ENCODE measurements at regions not wholly inside any gene's neighbourhood (a gene's known extent, or its start where the extent isn't known, plus 50 kb on each side); places are given as distances from the start of the nearest gene placed in this dataset.
A peak's percentile ranks its signal among the peaks of the same experiment; 100 is the strongest.
"Not testable (repeated sequence)": the region's sequence is repeated elsewhere in the genome, so short reads cannot be mapped to it uniquely, and the experiment has no call there.

DNA sequence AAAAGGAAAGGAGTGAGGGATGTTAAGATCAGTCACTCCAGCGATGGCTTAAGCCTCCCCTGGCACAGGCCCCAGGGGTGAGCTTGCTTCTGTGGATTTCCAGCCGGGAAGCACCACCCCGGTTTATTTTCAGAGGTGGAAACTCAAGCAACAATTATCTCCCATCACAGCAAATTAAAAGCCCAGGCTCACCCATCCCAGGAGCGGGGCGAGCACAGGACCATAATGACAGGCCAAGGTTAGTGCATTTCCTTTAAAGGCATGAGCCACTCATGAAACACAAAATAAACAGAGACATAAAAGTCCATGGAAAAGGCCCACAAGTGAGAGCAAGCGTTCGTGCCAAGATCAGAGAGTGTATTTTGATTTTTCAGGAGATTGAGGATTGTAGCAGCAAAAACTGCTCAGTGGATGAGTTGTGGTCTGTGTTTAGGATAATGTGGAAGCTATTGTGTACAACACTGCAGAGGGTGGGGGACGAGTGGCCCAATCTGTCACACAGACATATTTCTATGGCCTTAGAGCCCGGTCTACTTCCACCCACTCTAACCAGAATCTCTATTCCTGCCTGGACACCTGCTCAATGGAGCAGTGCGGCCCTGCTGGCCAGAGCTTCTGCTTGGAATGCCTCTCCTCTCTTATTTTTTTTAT lies 111.4 kb upstream of the CDC42EP3 start:
- DNase-seq = no peak

GRCh38 chr2:37783545-37783944 lies 112.1 kb upstream of the CDC42EP3 start:
- DNase-seq = no peak

DNA sequence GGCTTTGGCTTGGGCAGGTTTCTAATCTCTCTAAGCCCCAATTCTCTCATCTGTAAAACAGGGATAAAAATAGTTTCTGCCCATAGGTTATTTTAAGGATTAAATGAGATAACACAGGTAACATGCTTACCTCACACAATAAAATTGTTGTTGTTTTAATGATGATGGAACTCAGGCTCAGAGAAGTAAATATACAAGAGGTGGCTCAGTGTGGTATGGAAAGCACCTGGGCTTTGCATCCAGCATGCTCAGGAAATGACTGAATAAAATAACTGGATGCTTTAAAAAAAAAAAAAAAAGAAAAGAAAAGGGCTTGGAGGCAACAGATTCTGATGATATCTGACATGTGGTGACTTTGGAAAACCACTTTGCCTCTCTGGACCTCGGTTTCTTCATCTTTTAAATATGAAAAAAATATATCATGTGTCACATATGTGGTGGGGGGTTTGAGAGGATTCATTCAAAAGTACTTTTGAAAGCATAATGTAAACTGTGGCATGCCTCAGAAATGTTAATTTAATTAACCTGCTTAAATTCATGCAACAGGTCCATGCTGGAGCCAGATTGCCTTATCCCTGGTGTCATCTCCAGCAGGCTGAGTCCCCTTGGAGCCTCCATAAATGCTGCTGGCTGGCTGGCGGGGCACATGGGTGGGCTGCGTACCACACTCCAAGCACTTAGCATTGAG lies 112.8 kb upstream of the CDC42EP3 start:
- no peak for DNase-seq

DNA sequence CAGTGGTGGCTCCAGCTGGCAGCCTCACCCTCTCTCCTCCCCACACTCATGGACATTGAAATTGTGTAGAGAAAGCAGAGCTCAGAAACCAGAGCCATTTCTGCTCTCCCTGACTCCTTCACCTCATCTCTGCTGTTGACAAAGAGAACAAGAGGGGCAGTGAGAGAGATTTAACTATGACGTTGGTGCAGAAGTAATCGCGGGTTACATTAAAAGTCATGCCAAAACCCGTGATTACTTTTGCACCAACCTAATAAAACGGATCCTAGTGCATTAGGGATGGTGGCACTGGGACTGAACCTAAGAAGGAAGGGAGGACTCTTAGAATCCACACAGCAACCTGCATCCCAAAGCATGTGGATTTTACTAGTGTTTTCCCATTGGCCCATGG lies 113.3 kb upstream of the CDC42EP3 start:
- DNase-seq = no peak

GRCh38 chr2:37786191-37786698 lies 114.8 kb upstream of the CDC42EP3 start:
- DNase-seq = peak in 1 of 2 experiments; percentile 34

GRCh38 chr2:37786854-37787253 lies 115.4 kb upstream of the CDC42EP3 start:
- DNase-seq = peak; percentile 79 to 96

GRCh38 chr2:37788602-37789209 lies 117.3 kb upstream of the CDC42EP3 start:
- DNase-seq = no peak

GRCh38 chr2:37790019-37790418 lies 118.6 kb upstream of the CDC42EP3 start:
- DNase-seq = no peak

GRCh38 chr2:37790462-37790861 lies 119.0 kb upstream of the CDC42EP3 start:
- no peak for DNase-seq

GRCh38 chr2:37792366-37792765 lies 120.9 kb upstream of the CDC42EP3 start:
- DNase-seq = no peak

DNA sequence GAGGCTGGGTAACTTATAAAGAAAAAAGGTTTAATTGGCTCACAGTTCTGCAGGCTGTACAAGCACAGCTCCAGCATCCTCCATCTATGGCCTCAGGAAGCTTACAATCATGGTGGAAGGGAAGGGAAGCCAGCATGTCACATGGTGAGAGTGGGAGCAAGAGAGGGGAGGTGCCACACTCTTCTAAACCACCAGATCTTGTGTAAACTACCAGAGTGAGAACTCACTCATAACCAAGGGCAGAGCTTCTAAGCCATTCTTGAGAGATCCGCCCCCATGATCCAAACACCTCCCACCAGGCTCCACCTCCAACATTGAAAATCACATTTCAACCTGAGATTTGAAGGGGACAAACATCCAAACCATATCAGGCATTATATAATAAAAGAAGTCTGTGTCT lies 121.6 kb upstream of the CDC42EP3 start:
- no peak for DNase-seq

- no peak for DNase-seq
Measured at GRCh38 chr2:37794717-37795116, 123.3 kb upstream of the CDC42EP3 start.

DNA sequence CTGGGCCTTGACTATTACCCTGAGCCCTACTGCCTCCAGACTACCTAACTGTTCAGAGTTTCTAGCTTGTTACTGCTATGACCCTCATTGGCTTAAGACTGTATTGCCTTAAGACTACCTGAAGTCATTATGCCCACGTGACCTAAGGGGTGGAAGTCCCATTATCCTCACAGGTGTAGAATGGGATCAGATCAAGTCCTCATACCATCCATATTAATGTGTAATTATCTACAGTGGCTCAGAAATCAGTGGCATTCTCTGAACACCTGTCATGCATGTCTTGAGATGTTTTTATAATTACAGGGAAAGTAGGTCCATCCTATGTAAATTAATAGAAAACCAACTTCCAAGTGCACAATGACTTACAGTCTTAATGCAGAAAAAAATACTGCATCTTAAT lies 124.0 kb upstream of the CDC42EP3 start:
- DNase-seq = no peak

GRCh38 chr2:37795938-37796337 lies 124.5 kb upstream of the CDC42EP3 start:
- DNase-seq = no peak

GRCh38 chr2:37796481-37796880 lies 125.0 kb upstream of the CDC42EP3 start:
- DNase-seq = no peak

DNA sequence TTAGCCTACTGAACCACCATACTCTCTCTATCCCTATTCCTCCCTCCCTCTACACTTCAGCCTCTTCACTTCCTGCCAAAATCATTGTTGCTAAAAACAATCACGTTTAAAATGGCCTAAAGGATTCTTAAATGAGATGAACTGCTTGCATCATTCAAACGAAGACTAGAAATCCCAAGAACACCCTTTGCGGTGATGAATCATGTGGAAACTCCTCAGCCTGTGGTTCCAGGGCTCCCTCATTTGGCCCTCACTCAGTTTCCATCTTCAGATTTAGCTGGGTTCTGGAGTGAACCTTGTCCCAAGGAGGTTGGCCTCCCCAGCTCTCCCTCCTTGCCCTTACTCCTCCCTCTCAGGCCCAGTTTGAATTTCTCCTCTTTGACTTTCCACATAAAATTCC lies 125.6 kb upstream of the CDC42EP3 start:
- no peak for DNase-seq

DNA sequence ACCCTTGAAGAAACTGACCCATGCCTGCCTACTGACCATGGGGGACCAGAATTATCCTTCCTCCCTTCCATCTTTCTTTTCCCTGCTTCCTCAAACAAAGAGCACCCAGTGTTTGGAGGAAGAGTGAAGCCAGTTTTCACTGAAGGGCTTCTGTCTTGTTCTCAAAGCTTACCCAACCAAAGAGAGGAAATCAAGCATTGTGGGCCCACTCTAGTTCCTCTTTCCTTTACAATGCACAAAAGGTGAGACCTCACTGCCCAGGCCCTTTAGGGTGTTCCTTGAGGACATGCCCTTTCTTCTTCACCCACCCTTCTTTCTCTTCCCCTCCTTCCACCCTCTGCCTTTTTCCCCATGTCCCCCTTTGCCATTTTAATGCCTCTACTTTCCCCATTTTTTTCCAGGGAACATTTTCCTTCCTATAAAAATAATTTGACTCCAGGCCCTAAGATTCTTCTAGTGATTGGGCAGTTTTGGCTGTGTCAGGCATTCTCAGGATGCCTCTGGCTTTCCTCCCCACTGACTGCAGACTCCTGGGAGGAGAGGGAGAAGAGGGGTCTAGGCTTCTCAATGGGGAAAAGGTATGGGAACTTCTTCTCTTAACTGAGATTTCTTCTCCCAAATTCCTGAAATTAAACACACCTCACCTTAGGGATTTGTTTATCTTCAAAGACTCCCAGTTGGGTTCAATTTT lies 126.6 kb upstream of the RMDN2 start:
- DNase-seq = no peak

DNA sequence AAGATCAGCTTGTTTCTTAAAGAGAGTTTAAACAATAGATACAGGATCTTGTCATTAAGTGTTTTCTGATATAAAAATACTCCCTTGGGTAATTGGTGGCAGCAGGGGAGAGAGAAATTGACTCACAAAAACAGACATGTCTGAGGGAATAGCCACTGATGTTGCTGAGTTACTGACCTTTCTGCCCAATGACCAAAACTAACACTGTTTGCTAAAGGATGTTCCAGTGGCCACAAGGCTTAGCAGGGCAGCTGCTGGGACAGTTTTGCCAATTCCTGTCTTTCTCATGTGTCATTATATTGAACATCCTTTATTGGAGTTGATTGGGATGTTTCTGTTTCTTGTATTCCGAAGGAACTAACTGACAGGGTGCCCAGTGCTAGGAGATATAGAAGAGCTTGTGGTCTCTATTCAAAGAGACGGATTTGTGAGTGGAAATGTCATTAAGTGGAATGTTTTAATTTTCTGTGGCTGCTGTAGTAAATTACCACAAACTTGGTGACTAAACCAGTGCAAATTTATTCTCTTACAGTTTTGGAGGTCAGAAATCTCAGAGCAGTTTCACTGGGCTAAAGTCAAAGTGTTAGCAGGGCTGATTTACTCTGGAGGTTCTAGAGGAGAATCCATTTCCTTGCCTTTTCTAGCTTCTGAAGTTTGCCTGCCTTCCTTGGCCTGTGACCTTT lies 124.8 kb upstream of the RMDN2 start:
- no peak for DNase-seq

- no peak for DNase-seq
Measured at GRCh38 chr2:37802211-37802752, 122.8 kb upstream of the RMDN2 start.

GRCh38 chr2:37802899-37803379 lies 122.1 kb upstream of the RMDN2 start:
- no peak for DNase-seq

DNA sequence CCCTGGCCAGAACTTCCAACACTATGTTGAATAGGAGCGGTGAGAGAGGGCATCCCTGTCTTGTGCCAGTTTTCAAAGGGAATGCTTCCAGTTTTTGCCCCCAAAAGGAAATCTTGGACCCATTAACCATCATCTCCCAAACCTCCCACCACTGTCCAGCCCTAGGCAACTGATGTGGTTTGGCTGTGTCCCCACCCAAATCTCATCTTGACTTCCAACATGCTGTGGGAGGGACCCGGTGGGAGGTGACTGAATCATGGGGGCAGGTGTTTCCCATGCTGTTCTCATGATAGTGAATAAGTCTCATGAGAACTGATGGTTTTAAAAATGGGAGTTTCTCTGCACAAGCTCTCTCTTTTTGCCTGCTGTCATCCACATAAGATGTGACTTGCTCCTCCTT lies 119.1 kb upstream of the RMDN2 start:
- not testable (repeated sequence) for DNase-seq

DNA sequence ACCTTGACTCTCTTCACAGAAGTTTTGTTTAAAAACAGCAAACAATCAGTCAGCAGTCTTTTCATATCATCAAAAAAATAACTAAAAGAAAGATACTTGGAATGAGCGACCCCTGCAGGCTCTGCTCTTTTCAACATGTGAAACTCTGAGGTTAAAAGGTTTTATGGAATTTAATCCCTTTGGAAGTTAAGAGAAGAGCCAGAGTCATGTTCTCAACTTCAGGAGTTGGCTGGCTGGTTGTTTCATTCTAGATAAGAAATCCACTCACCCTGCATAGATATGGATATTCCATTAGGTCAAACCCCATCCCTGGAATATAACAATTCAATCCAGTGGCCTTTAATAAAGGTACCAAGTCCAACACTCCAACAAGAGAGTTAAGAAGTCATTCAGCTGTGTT lies 115.6 kb upstream of the RMDN2 start:
- peak in 1 of 2 experiments; percentile 14 for DNase-seq
